ENCODE measurements at regions not wholly inside any gene's neighbourhood (a gene's known extent, or its start where the extent isn't known, plus 50 kb on each side); places are given as distances from the start of the nearest gene placed in this dataset.
"Not testable (repeated sequence)": the region's sequence is repeated elsewhere in the genome, so short reads cannot be mapped to it uniquely, and the experiment has no call there.

GRCh38 chr9:21533597-21533996 is 51.5 kb upstream of the IFNE start:
- no peak for DNase-seq (ENCODE audit: low read depth, low spot score)

GRCh38 chr9:21535396-21535795 is 53.3 kb upstream of the IFNE start:
- DNase-seq (ENCODE audit: low read depth, low spot score) = no peak

GRCh38 chr9:21542787-21543186 is 60.7 kb upstream of the IFNE start:
- DNase-seq (ENCODE audit: low read depth, low spot score) = no peak

GRCh38 chr9:21543187-21543586 is 61.1 kb upstream of the IFNE start:
- DNase-seq (ENCODE audit: low read depth, low spot score) = no peak

GRCh38 chr9:21543816-21544215 is 61.7 kb upstream of the IFNE start:
- not testable (repeated sequence) for DNase-seq (ENCODE audit: low read depth, low spot score)

GRCh38 chr9:21546949-21547348 is 64.8 kb upstream of the IFNE start:
- DNase-seq (ENCODE audit: low read depth, low spot score) = no peak

- peak; percentile 88 for DNase-seq (ENCODE audit: low read depth, low spot score)
Measured at GRCh38 chr9:21549251-21549765, 67.2 kb upstream of the IFNE start.

- DNase-seq (ENCODE audit: low read depth, low spot score) = no peak
Measured at GRCh38 chr9:21549890-21550289, 67.8 kb upstream of the IFNE start.

GRCh38 chr9:21550392-21550791 is 68.3 kb upstream of the IFNE start:
- DNase-seq (ENCODE audit: low read depth, low spot score) = no peak

- DNase-seq (ENCODE audit: low read depth, low spot score) = no peak
Measured at GRCh38 chr9:21551401-21551800, 69.3 kb upstream of the IFNE start.

- DNase-seq (ENCODE audit: low read depth, low spot score) = no peak
Measured at GRCh38 chr9:21552244-21553170, 70.4 kb upstream of the IFNE start.

GRCh38 chr9:21553441-21553840 is 71.3 kb upstream of the IFNE start:
- DNase-seq (ENCODE audit: low read depth, low spot score) = no peak

- no peak for DNase-seq (ENCODE audit: low read depth, low spot score)
Measured at GRCh38 chr9:21554813-21555212, 72.7 kb upstream of the IFNE start.

GRCh38 chr9:21555911-21556310 is 73.8 kb upstream of the IFNE start:
- DNase-seq (ENCODE audit: low read depth, low spot score) = no peak

- DNase-seq (ENCODE audit: low read depth, low spot score) = no peak
Measured at GRCh38 chr9:21556581-21557427, 74.7 kb upstream of the IFNE start.

GRCh38 chr9:21557428-21557768 is 75.3 kb upstream of the IFNE start:
- no peak for DNase-seq (ENCODE audit: low read depth, low spot score)

- DNase-seq (ENCODE audit: low read depth, low spot score) = no peak
Measured at GRCh38 chr9:21558079-21558478, 76.0 kb upstream of the IFNE start.

- no peak for DNase-seq (ENCODE audit: low read depth, low spot score)
Measured at GRCh38 chr9:21558615-21559401, 76.7 kb upstream of the IFNE start.

- DNase-seq (ENCODE audit: low read depth, low spot score) = no peak
Measured at GRCh38 chr9:21559402-21560280, 77.5 kb upstream of the IFNE start.

GRCh38 chr9:21560281-21560745 is 78.2 kb upstream of the IFNE start:
- DNase-seq (ENCODE audit: low read depth, low spot score) = no peak

- no peak for DNase-seq (ENCODE audit: low read depth, low spot score)
Measured at GRCh38 chr9:21561502-21561901, 79.4 kb upstream of the IFNE start.
